ENCODE measurements at regions not wholly inside any gene's neighbourhood (a gene's known extent, or its start where the extent isn't known, plus 50 kb on each side); places are given as distances from the start of the nearest gene placed in this dataset.
"Not testable (repeated sequence)": the region's sequence is repeated elsewhere in the genome, so short reads cannot be mapped to it uniquely, and the experiment has no call there.

DNA sequence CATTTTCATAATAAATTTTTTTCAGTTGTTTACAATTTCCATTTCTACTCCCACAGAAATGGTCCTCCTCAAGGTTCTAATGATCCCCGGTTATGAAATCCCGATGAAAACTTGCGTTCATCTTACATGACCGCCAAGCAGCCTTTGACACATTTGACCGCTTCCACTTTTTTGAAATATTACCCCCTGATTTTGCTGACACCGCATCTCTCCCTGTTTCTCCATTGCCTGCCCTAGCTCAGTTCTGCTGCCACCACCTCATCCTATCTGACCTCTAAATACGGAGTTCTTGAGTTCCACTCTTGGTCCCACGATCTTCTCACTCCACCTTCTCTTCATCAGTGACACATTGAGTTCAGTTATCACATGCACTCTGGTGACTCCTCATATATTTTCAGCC, 74.1 kb downstream of the SLC35B3 start:
- DNase-seq (ENCODE audit: extremely low read depth in 1 of 11, low read depth in 9 of 11, low spot score in 4 of 11) = no peak

DNA sequence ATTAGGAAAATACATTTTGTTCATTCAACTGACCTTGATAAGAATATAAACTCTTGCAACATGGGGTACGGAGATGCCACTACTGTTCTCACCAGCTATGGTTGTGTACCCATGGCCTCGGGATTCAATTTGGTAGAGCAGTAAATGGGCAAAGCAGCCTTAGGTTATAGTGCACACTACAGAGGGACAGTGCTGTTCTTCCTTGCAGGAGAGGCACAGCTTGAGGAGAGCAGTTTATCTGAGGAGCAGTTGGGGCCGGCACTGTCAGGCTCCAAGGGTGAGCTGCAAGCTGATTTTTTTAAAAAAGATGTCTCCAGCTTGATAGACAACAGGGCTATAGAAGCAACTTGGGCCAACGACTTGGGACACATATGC, 82.4 kb downstream of the SLC35B3 start:
- DNase-seq (ENCODE audit: extremely low read depth in 1 of 11, low read depth in 9 of 11, low spot score in 4 of 11) = no peak

GRCh38 chr6:8352335-8352965, 82.9 kb downstream of the SLC35B3 start:
- no peak for DNase-seq (ENCODE audit: extremely low read depth in 1 of 11, low read depth in 9 of 11, low spot score in 4 of 11)

DNA sequence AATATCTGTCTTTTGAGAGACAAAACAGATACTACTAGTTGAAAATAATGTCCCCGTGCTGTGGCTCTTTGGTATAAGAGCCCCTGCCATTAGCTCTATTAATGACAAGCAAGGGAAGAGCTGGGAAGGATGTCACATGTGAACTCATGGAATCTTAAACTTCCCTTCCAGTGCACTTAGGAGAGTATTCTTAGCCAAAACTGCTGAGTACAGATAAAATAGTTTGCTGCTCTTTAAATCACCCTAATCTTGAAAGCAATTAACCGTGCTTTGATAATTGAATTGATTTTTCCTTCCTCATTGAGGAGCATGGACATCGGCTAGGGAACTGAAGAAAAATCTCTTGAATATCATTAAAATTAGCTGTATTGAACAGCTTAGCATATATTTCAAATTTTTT, 91.7 kb downstream of the SLC35B3 start:
- DNase-seq (ENCODE audit: extremely low read depth in 1 of 11, low read depth in 9 of 11, low spot score in 4 of 11) = no peak

GRCh38 chr6:8342241-8342819, 93.0 kb downstream of the SLC35B3 start:
- DNase-seq (ENCODE audit: extremely low read depth in 1 of 11, low read depth in 9 of 11, low spot score in 4 of 11) = no peak

GRCh38 chr6:8337147-8337546, 98.2 kb downstream of the SLC35B3 start:
- DNase-seq (ENCODE audit: extremely low read depth in 1 of 11, low read depth in 9 of 11, low spot score in 4 of 11) = no peak

DNA sequence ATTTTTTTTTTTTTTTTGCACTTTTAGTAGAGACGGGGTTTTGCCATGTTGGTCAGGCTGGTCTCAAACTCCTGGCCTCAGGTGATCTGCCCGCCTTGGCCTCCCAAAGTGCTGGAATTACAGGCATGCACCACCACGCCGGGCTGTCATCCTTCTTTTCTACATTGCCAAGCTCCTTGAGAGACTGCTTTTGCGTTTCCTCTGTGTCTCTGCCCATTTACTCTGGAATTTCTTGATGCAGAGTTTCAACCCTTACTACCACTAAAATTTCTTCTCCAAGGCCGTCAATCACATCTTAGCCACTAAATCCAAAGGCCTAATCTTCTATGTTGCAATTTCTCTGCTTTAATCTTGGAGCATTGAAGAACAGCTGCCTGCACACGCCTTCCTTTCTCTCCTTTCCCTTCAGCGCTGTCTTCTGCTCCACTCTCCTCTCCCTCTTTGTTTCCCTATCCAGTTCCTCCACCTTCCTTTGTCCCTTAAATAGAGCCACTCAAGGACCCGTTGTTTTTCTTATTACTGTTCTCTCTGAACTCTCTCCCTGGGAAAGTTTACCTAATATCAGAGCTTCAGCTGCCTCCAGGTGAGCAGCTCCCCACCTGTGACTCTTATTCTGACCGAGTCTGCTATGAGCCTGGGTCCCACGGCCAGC, 98.8 kb downstream of the SLC35B3 start:
- no peak for DNase-seq (ENCODE audit: extremely low read depth in 1 of 11, low read depth in 9 of 11, low spot score in 4 of 11)

DNA sequence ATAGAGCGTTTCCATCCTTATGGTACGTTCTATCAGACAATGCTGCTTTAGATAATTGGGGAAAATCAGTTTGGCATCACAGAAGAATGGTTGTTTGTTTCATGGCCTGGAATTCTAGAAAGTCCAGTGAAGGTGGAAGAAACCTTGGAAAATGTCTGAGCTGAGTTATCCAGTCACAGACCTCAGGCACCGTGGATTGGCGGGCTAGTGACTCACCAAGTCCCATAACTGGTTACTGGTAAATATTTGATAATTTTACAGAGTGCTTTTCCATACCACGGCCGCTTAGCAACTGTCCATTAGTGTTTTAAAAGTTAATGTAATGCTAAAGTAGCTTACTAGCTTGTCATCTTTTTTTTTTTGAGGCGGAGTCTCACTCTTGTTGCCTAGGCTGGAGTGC, 99.4 kb downstream of the SLC35B3 start:
- DNase-seq (ENCODE audit: extremely low read depth in 1 of 11, low read depth in 9 of 11, low spot score in 4 of 11) = no peak

DNA sequence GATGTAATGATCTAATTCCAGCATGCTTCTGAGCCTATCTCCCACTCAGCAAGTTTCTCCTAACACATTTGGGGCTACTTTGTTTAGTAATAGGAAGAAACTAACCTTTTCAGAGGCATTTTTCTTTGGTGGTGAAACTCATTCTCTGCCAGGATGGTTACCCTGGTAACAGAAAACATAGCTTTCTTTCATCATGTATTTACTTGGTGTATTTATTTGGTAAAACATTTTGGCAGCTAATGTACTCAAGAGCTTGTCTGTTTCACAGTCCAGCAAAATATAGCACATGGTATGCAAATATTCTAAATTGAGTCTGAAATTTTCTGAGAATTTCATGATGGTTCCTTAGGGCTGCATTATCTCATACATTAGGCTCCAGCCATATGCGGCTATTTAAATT, 100.0 kb downstream of the SLC35B3 start:
- DNase-seq (ENCODE audit: extremely low read depth in 1 of 11, low read depth in 9 of 11, low spot score in 4 of 11) = no peak

DNA sequence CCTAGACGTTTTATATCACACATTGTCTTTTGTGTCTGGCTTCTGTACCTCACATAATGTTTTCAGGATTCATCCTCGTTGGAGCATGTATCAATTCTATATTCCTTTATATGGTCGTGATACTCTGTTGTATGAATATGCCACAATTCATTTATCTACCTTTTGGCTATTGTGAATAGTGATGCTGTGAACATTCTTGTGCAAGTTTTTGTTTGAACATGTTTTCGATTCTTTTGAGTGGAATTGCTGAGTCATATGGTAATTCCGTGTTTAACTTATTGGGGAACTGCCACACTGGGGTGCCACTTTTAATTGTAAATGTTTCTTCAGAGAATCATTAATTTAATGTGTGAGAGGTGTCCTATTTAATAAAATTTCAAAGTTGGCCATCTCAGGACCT, 101.2 kb downstream of the SLC35B3 start:
- no peak for DNase-seq (ENCODE audit: extremely low read depth in 1 of 11, low read depth in 9 of 11, low spot score in 4 of 11)

DNA sequence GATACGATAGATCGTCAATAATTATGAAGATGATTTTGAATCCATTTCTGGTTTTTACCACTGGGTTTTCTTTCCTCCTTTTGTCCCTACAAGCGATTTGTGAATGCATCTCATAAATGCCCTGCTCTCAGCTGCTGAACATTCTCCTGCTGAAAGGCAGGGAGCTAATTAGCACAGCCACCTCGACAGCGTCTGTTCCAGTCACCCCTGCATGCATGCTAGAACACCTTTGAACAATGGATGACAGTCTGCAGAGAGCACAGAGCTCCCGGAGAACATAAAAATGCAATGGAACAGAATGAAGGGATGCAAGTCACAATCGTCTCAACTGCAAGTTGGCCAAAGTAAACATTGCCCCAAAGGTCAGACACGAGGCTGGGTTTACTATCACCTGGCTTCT, 105.8 kb downstream of the SLC35B3 start:
- no peak for DNase-seq (ENCODE audit: extremely low read depth in 1 of 11, low read depth in 9 of 11, low spot score in 4 of 11)

GRCh38 chr6:8325743-8326142, 109.6 kb downstream of the SLC35B3 start:
- no peak for DNase-seq (ENCODE audit: extremely low read depth in 1 of 11, low read depth in 9 of 11, low spot score in 4 of 11)

GRCh38 chr6:8322659-8323058, 112.7 kb downstream of the SLC35B3 start:
- no peak for DNase-seq (ENCODE audit: extremely low read depth in 1 of 11, low read depth in 9 of 11, low spot score in 4 of 11)

- no peak for DNase-seq (ENCODE audit: extremely low read depth in 1 of 11, low read depth in 9 of 11, low spot score in 4 of 11)
These were observed 113.5 kb downstream of the SLC35B3 start for GRCh38 chr6:8321671-8322404.

DNA sequence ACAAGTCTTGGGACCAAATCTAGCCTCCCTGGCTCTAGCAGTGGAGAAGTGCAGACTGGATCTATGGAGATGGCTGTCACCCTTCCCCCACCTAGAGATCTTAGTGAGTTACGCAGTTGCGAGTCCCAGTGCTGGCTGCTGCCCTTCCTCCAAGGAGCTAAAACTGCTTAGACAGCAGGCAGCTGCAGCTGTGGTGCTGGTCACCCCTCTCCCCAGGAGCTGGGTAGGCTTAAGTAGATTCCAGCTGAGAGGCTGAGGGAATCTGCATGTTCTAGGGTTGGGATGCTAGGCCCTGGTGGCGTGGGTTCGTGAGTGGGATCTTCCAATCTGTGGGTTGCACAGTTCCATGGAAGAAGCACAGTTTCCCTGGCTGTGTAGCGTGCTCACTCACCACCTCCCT, 120.2 kb downstream of the SLC35B3 start:
- no peak for DNase-seq (ENCODE audit: extremely low read depth in 1 of 11, low read depth in 9 of 11, low spot score in 4 of 11)

GRCh38 chr6:8301502-8301901, 133.8 kb downstream of the SLC35B3 start:
- no peak for DNase-seq (ENCODE audit: extremely low read depth in 1 of 11, low read depth in 9 of 11, low spot score in 4 of 11)

DNA sequence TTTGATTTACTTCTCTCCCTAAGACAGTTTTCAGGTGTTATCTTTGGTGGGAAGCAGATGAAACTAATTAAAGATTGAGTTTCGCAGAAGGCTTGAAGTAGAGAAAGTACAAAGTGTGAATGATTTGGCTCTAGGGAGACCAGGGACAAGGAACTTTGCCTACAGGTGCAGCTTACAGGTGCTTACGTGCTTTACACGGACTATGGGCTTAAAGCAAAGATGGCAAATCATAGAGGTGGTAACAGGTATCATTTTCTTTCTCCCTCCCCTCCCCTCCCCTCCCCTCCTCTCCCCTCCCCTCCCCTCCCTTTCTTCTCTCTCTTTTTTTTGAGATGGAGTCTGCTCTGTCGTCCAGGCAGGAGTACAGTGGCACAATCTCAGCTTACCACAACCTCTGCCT, 136.3 kb downstream of the SLC35B3 start:
- DNase-seq (ENCODE audit: extremely low read depth in 1 of 11, low read depth in 9 of 11, low spot score in 4 of 11) = no peak

DNA sequence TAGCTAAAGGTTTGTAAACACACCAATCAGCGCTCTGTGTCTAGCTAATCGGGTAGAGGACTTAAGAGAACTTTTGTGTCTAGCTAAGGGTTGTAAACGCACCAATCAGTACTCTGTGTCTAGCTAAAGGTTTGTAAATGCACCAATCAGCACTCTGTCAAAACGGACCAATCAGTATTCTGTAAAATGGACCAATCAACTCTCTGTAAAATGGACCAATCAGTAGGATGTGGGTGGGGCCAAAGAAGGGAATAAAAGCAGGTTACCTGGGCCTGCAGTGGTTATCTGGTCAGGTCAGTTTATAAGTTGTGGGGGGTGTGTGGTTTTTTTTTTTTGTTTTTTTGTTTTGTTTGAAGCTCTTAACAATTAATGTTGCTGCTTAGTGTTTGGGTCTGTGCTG, 152.4 kb downstream of the SLC35B3 start:
- not testable (repeated sequence) for DNase-seq (ENCODE audit: extremely low read depth in 1 of 11, low read depth in 9 of 11, low spot score in 4 of 11)

- DNase-seq (ENCODE audit: extremely low read depth in 1 of 11, low read depth in 9 of 11, low spot score in 4 of 11) = no peak
These were observed 153.0 kb downstream of the SLC35B3 start for GRCh38 chr6:8282380-8282779.

DNA sequence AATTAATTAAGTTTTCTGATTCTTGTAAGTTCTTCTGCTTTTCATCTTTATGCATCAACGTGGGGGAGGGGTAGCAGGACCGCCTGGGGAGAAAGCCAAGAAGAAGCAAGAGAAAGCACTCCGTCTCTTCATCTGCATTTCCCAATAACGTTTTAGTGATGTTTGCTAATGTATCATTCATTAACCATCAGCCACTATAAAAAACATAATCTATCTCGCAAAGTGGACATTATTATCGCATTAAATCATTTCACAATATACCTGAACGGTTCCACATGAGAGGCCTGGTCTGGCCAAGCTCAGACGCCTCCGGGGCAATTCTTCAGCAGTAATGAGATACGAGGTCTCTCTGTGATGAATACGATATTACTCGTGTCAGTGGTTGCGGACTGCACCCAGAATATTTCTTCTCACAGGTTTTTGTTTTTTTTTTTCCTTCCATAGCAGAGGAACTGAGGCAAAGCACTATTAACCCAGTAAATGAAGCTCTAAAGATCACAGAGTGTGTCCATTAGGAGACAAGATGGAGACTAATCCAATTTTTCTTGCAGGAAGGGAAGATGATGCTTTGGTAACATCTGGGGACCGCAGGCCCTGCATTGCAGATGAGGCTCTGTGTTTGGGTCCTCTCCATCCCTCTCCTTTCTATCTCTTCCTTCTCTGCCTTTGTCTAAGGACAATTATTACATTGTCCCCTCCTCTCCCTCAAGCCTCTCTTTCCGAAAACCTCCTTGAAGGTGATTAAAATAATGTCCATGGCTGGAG, 156.1 kb downstream of the SLC35B3 start:
- no peak for DNase-seq (ENCODE audit: extremely low read depth in 1 of 11, low read depth in 9 of 11, low spot score in 4 of 11)
